ENCODE measurements at regions not wholly inside any gene's neighbourhood (a gene's known extent, or its start where the extent isn't known, plus 50 kb on each side); places are given as distances from the start of the nearest gene placed in this dataset.

GRCh38 chr6:153564803-153565202 is 433.7 kb upstream of the RGS17 start:
- no peaks in the 10 kb centered on the region for H3K9me1 ChIP-seq (ENCODE audit: control insufficient read depth, insufficient read depth, low read length)
- no peaks in the 10 kb centered on the region for H3K9me3 ChIP-seq (replicated peaks; ENCODE audit: control insufficient read depth, insufficient read depth, low read depth, low read length)
- no peak overlapping the region for H3K4me2 ChIP-seq (ENCODE audit: insufficient read depth, low read length)
- CTCF ChIA-PET (ENCODE audit: low intra/inter-chr PET ratio): no interaction called here
- in situ Hi-C loops (cut with MboI) (no loop called here), intact Hi-C loops (cut with micrococcal nuclease) (no loop called here)
- H3K36me3 ChIP-seq (ENCODE audit: control insufficient read depth, insufficient read depth, low read length): no peaks in the 10 kb centered on the region
- BruUV-seq (replicated peaks): no TSS peak
- no peaks in the 10 kb centered on the region for H3K79me2 ChIP-seq (ENCODE audit: control insufficient read depth, insufficient read depth, low read length)
- POLR2A ChIA-PET: no interaction called here
- no peak overlapping the region for H2AFZ ChIP-seq (ENCODE audit: low read depth, low read length)
- H3K27ac ChIP-seq (ENCODE audit: extremely low read depth, low read depth, low read length): no peak overlapping the region
- no peaks in the 10 kb centered on the region for H3K4me1 ChIP-seq (replicated peaks in 1 of 2; ENCODE audit: control insufficient read depth in 2 of 2, insufficient read depth in 2 of 2, low read length in 2 of 2)
- 0% methylated on average over 2 of the region's 2 CpGs for WGBS (ENCODE audit: insufficient coverage, low coverage, missing lambda C conversion rate)
- no peak overlapping the region for H3K9ac ChIP-seq (ENCODE audit: insufficient read depth in 1 of 2, low read depth in 2 of 2, low read length in 2 of 2)
- no peaks in the 10 kb centered on the region for H3K27me3 ChIP-seq (ENCODE audit: control insufficient read depth in 2 of 2, insufficient read depth in 2 of 2, low read length in 2 of 2)
- DNase-seq (ENCODE audit: extremely low read depth in 1 of 4, low spot score in 3 of 4): no peak
- no peak overlapping the region for H3K4me3 ChIP-seq
- FAIRE-seq: no peak
- no peak for ATAC-seq
- H4K20me1 ChIP-seq (replicated peaks; ENCODE audit: control insufficient read depth, insufficient read depth, low read length): no peaks in the 10 kb centered on the region
- TF ChIP-seq GTF2E2 (tag; IDR thresholded peaks at IDR 0.05): no peak
- no peak for TF ChIP-seq ZFP30 (CRISPR knock-in tag; IDR thresholded peaks at IDR 0.05; ENCODE audit: borderline replicate concordance)
- TF ChIP-seq E2F4 (CRISPR knock-in tag; IDR thresholded peaks at IDR 0.05; ENCODE audit: low read depth): no peak
- TF ChIP-seq ADNP (tag; IDR thresholded peaks at IDR 0.05): no peak
- TF ChIP-seq ZC3H8 (IDR thresholded peaks at IDR 0.05): no peak
- no peak for TF ChIP-seq CAMTA2 (CRISPR knock-in tag; conservative IDR thresholded peaks at IDR 0.05)
- TF ChIP-seq ZBTB2 (IDR thresholded peaks at IDR 0.05): no peak
- TF ChIP-seq RAD21 (CRISPR knock-in tag; conservative IDR thresholded peaks at IDR 0.05 in 1 of 2, IDR thresholded peaks at IDR 0.05 in 1 of 2): no peak
- no peak for TF ChIP-seq DDX20 (tag; IDR thresholded peaks at IDR 0.05; ENCODE audit: low read depth)
- TF ChIP-seq PHF20 (IDR thresholded peaks at IDR 0.05; ENCODE audit: partially characterized antibody): no peak
- TF ChIP-seq ETV6 (IDR thresholded peaks at IDR 0.05; ENCODE audit: borderline replicate concordance in 1 of 2, low read depth in 2 of 2, low read length in 1 of 2): no peak
- TF ChIP-seq ETV6 (CRISPR knock-in tag; IDR thresholded peaks at IDR 0.05; ENCODE audit: borderline replicate concordance): no peak
- TF ChIP-seq ZNF224 (CRISPR knock-in tag; IDR thresholded peaks at IDR 0.05): no peak
- TF ChIP-seq, protein P1, sequence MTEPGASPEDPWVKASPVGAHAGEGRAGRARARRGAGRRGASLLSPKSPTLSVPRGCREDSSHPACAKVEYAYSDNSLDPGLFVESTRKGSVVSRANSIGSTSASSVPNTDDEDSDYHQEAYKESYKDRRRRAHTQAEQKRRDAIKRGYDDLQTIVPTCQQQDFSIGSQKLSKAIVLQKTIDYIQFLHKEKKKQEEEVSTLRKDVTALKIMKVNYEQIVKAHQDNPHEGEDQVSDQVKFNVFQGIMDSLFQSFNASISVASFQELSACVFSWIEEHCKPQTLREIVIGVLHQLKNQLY (CRISPR knock-in tag; conservative IDR thresholded peaks at IDR 0.05): no peak
- TF ChIP-seq ATF7 (IDR thresholded peaks at IDR 0.05): no peak
- no peak for TF ChIP-seq NCOA1 (IDR thresholded peaks at IDR 0.05; ENCODE audit: low read depth)
- TF ChIP-seq, protein P2, sequence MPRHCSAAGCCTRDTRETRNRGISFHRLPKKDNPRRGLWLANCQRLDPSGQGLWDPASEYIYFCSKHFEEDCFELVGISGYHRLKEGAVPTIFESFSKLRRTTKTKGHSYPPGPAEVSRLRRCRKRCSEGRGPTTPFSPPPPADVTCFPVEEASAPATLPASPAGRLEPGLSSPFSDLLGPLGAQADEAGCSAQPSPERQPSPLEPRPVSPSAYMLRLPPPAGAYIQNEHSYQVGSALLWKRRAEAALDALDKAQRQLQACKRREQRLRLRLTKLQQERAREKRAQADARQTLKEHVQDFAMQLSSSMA (CRISPR knock-in tag; IDR thresholded peaks at IDR 0.05): no peak
- TF ChIP-seq MXI1 (IDR thresholded peaks at IDR 0.05; ENCODE audit: low read depth, low read length): no peak
- TF ChIP-seq, protein P3, sequence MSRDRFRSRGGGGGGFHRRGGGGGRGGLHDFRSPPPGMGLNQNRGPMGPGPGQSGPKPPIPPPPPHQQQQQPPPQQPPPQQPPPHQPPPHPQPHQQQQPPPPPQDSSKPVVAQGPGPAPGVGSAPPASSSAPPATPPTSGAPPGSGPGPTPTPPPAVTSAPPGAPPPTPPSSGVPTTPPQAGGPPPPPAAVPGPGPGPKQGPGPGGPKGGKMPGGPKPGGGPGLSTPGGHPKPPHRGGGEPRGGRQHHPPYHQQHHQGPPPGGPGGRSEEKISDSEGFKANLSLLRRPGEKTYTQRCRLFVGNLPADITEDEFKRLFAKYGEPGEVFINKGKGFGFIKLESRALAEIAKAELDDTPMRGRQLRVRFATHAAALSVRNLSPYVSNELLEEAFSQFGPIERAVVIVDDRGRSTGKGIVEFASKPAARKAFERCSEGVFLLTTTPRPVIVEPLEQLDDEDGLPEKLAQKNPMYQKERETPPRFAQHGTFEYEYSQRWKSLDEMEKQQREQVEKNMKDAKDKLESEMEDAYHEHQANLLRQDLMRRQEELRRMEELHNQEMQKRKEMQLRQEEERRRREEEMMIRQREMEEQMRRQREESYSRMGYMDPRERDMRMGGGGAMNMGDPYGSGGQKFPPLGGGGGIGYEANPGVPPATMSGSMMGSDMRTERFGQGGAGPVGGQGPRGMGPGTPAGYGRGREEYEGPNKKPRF (IDR thresholded peaks at IDR 0.05; ENCODE audit: low read depth, low read length): no peak
